Upper lobe of left lung (tissue), 4 donors: ENCODE measurements at regions not wholly inside any gene's neighbourhood (a gene's known extent, or its start where the extent isn't known, plus 50 kb on each side); places are given as distances from the start of the nearest gene placed in this dataset.

Source experiments
- POLR2A ChIP-seq, 4 donors: fragments of 450-650 bp; IDR thresholded peaks; one replicate each; pipeline ENCODE4 v1.5.1; 2016 to 2017; ENCODE audit warnings: antibody characterized with exemption in 4 of 4, mild to moderate bottlenecking in 2 of 4
- POLR2AphosphoS5 ChIP-seq, 2 donors: sonication (generic); formaldehyde crosslinking; IDR thresholded peaks; one replicate each; pipeline ENCODE4 v1.5.1; 2017; ENCODE audit warnings: antibody characterized with exemption in 2 of 2
- TF ChIP-seq, protein P1 (sequence below), 6 experiments: fragments of 450-650 bp in 4 of 6; fragments of 200-600 bp in 2 of 6; sonication (generic) in 2 of 6; IDR thresholded peaks; one replicate each; pipeline ENCODE4 v1.5.1; 2016 to 2019; ENCODE audit warnings: antibody characterized with exemption in 6 of 6

GRCh38 chr4:163660636-163661035 lies 166.1 kb downstream of the TMA16 start:
- TF ChIP-seq POLR2A (IDR thresholded peaks at IDR 0.05) (no peak), POLR2AphosphoS5 (IDR thresholded peaks at IDR 0.05) (no peak)
- TF ChIP-seq, protein P1, sequence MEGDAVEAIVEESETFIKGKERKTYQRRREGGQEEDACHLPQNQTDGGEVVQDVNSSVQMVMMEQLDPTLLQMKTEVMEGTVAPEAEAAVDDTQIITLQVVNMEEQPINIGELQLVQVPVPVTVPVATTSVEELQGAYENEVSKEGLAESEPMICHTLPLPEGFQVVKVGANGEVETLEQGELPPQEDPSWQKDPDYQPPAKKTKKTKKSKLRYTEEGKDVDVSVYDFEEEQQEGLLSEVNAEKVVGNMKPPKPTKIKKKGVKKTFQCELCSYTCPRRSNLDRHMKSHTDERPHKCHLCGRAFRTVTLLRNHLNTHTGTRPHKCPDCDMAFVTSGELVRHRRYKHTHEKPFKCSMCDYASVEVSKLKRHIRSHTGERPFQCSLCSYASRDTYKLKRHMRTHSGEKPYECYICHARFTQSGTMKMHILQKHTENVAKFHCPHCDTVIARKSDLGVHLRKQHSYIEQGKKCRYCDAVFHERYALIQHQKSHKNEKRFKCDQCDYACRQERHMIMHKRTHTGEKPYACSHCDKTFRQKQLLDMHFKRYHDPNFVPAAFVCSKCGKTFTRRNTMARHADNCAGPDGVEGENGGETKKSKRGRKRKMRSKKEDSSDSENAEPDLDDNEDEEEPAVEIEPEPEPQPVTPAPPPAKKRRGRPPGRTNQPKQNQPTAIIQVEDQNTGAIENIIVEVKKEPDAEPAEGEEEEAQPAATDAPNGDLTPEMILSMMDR (IDR thresholded peaks at IDR 0.05): no peak
